Nephron (organoid): ENCODE measurements at regions not wholly inside any gene's neighbourhood (a gene's known extent, or its start where the extent isn't known, plus 50 kb on each side); places are given as distances from the start of the nearest gene placed in this dataset.

Experiments
- H3K27ac Mint-ChIP-seq, 3 experiments: 2 replicates each; pipeline ENCODE4 v1.8.0; 2020; ENCODE audit warnings: mixed read lengths in 3 of 3, mild to moderate bottlenecking in 2 of 3, moderate library complexity in 1 of 3
- H3K27me3 Mint-ChIP-seq: 2 replicates; pipeline ENCODE4 v1.8.0; 2021; ENCODE audit warnings: low read depth, mild to moderate bottlenecking, moderate library complexity, mixed read lengths
- H3K36me3 Mint-ChIP-seq: 2 replicates; pipeline ENCODE4 v1.8.0; 2020; ENCODE audit warnings: low read depth, mixed read lengths
- H3K4me1 Mint-ChIP-seq: 2 replicates; pipeline ENCODE4 v1.8.0; 2020; ENCODE audit warnings: mixed read lengths
- H3K4me3 Mint-ChIP-seq, 3 experiments: 2 replicates each; pipeline ENCODE4 v1.8.0; 2020; ENCODE audit warnings: mild to moderate bottlenecking in 3 of 3, mixed read lengths in 3 of 3, moderate library complexity in 2 of 3
- H3K9me3 Mint-ChIP-seq: 2 replicates; pipeline ENCODE4 v1.8.0; 2020; ENCODE audit warnings: mixed read lengths
- TF ChIP-seq, protein P1 (sequence below), 3 experiments: fragments of 200-600 bp; sonication (generic); IDR thresholded peaks; one replicate each; pipeline ENCODE4 v1.5.0; 2021; ENCODE audit warnings: antibody characterized with exemption in 3 of 3; ENCODE audit not compliant: unreplicated experiment in 3 of 3

DNA sequence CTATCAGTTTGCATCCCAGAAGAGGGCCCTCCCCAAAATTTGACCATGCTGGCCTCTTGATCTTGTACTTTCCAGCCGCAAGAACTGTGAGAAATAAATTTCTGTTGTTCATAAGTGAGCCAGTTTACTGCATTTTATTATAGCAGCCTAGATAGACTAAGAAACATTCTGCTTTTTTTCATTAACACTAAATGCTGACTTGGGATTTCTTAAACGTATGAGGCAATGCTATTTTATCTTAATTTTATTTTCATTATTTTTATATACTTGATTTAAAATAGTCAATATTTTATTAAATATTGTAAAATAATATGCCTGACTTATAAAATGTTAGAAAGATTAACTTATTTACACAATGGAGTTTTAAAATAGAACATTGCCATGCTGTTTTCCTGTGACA, 341.8 kb upstream of the CNTNAP2 start:
- TF ChIP-seq, protein P1, sequence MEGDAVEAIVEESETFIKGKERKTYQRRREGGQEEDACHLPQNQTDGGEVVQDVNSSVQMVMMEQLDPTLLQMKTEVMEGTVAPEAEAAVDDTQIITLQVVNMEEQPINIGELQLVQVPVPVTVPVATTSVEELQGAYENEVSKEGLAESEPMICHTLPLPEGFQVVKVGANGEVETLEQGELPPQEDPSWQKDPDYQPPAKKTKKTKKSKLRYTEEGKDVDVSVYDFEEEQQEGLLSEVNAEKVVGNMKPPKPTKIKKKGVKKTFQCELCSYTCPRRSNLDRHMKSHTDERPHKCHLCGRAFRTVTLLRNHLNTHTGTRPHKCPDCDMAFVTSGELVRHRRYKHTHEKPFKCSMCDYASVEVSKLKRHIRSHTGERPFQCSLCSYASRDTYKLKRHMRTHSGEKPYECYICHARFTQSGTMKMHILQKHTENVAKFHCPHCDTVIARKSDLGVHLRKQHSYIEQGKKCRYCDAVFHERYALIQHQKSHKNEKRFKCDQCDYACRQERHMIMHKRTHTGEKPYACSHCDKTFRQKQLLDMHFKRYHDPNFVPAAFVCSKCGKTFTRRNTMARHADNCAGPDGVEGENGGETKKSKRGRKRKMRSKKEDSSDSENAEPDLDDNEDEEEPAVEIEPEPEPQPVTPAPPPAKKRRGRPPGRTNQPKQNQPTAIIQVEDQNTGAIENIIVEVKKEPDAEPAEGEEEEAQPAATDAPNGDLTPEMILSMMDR (IDR thresholded peaks at IDR 0.05; ENCODE audit: unreplicated experiment in 3 of 3) = no peak
- no peaks in the 10 kb centered on the region for H3K4me1 Mint-ChIP-seq
- H3K4me3 Mint-ChIP-seq = no peak overlapping the region
- H3K27me3 Mint-ChIP-seq = no peaks in the 10 kb centered on the region
- no peak overlapping the region for H3K27ac Mint-ChIP-seq
- H3K9me3 Mint-ChIP-seq = no peaks in the 10 kb centered on the region
- no peaks in the 10 kb centered on the region for H3K36me3 Mint-ChIP-seq

DNA sequence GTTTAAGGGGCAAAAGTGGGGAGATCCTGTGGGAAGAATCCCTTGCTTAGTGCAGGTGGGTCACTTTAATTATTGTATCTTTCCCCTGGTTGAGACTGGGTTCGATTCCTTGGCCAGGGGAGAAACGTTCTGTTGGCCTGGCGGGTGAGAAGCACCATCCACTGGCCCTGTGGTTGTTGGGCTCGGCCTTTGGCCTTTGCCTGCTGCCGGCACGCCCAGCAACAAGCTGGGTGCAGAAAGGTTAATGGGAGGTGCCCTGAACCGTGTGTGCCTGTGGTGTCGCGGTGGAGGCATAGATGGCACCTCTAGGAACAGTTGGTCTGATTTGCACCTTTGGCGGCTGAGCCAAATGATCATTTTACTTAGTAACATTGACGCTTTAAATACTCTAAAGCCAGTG, 363.6 kb upstream of the CNTNAP2 start:
- Mint-ChIP-seq H3K27ac (no peak overlapping the region), H3K36me3 (no peaks in the 10 kb centered on the region), H3K4me3 (no peak overlapping the region), H3K4me1 (no peaks in the 10 kb centered on the region), H3K27me3 (no peaks in the 10 kb centered on the region), H3K9me3 (no peaks in the 10 kb centered on the region)
- TF ChIP-seq, protein P1 (IDR thresholded peaks at IDR 0.05; ENCODE audit: unreplicated experiment in 3 of 3) = no peak

DNA sequence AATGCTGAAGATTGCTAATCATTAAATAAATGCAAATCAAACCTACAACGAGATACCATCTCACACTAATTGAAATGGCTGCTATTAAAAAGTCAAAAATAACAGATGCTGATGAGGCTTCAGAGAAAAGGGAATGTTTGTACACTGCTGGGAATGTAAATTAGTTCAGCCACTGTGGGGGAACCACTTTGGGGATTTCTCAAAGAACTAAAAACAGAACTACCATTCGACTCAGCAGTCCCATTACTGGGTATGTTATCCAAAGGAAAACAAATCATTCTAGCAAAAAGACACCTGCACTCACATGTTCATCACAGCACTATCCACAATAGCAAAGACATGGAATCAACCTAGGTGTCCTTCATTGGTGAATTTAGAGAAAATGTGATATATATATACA, 379.0 kb upstream of the CNTNAP2 start:
- TF ChIP-seq, protein P1 (IDR thresholded peaks at IDR 0.05; ENCODE audit: unreplicated experiment in 3 of 3) = no peak
- Mint-ChIP-seq H3K4me3 (no peak overlapping the region), H3K36me3 (no peaks in the 10 kb centered on the region), H3K9me3 (no peaks in the 10 kb centered on the region), H3K27ac (no peak overlapping the region), H3K27me3 (no peaks in the 10 kb centered on the region), H3K4me1 (no peaks in the 10 kb centered on the region)

DNA sequence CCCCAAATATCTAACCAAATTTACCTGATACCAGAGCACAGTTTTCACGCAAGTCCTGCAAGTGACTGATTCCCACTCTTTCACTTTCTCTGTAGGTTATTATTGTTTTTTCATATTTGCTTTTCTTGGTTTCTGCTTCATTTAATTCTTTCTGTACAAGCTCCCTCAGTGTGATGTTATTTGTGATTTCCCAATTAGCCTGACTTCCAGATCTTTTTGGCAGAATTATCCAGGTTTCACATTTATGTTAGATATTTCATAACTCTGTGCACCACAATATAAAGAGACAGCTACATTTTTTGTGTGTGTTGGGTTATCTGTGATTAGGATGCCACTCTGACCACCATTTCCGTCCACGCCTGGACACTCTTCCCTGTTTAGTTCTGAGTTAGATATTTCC, 381.5 kb upstream of the CNTNAP2 start:
- H3K9me3 Mint-ChIP-seq = no peaks in the 10 kb centered on the region
- no peaks in the 10 kb centered on the region for H3K4me1 Mint-ChIP-seq
- H3K36me3 Mint-ChIP-seq = no peaks in the 10 kb centered on the region

DNA sequence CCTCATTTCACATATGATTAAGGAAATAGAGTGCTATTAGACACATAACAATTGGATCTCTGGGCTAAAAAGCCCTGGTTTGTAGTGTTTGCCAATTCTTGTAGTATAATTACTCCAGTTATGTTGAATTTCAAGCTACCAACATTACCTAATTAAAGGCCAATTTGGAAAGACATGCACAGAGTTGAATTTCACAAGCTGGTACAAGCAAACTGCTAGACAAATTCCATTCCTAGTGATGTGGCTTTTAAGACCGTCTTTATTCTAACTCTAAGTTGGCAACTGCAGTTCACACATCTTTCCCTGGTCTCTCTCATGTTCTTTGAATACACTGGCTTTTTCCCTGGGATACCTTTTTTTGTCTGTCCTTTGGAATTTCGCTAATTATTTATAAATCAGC, 384.1 kb upstream of the CNTNAP2 start:
- Mint-ChIP-seq H3K36me3 (no peaks in the 10 kb centered on the region), H3K27me3 (no peaks in the 10 kb centered on the region), H3K9me3 (no peaks in the 10 kb centered on the region), H3K4me3 (no peak overlapping the region), H3K27ac (no peak overlapping the region), H3K4me1 (peaks cover 8% of the 10 kb centered on the region)
- TF ChIP-seq, protein P1 (IDR thresholded peaks at IDR 0.05; ENCODE audit: unreplicated experiment in 3 of 3) = no peak

More for the DNA sequence above, 381.5 kb upstream of the CNTNAP2 start:
- TF ChIP-seq, protein P1 (IDR thresholded peaks at IDR 0.05; ENCODE audit: unreplicated experiment in 3 of 3) = no peak
- no peak overlapping the region for H3K27ac Mint-ChIP-seq
- no peak overlapping the region for H3K4me3 Mint-ChIP-seq
- no peaks in the 10 kb centered on the region for H3K27me3 Mint-ChIP-seq

DNA sequence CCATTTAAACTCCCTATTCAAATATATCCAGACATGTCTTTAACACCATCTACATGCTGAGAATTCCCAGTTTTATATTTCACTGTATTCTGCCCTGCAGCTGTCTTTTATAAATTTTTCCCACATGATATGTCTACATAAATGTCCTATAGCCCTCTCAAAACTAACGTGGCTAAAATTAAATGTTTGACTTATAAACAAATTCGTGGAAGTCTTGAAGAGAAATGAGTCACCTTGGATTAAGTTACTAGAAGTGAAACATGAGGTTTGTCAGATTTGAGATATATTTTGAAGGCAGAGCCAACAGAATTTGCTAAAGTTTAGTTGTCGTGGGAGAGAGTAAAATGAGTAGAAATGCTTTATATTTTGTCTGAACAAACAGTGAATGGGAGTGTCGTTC, 386.9 kb upstream of the CNTNAP2 start:
- Mint-ChIP-seq H3K4me3 (no peak overlapping the region), H3K9me3 (no peaks in the 10 kb centered on the region)
- TF ChIP-seq, protein P1 (IDR thresholded peaks at IDR 0.05; ENCODE audit: unreplicated experiment in 3 of 3) = no peak

More for the DNA sequence above, 386.9 kb upstream of the CNTNAP2 start:
- Mint-ChIP-seq H3K36me3 (no peaks in the 10 kb centered on the region), H3K27me3 (no peaks in the 10 kb centered on the region), H3K27ac (peak overlapping the region in 2 of 3 experiments; percentile 21 to 23), H3K4me1 (peaks cover 8% of the 10 kb centered on the region)
